ENCODE measurements at regions not wholly inside any gene's neighbourhood (a gene's known extent, or its start where the extent isn't known, plus 50 kb on each side); places are given as distances from the start of the nearest gene placed in this dataset.

- H3K9me3 Mint-ChIP-seq = peaks cover 0 to 9% (median 2%) of the 10 kb centered on the region in 5 donors
- peak overlapping the region in 1 of 8 donors; percentile 34 for H3K27ac Mint-ChIP-seq
- H3K4me1 Mint-ChIP-seq = no peaks in the 10 kb centered on the region
- Histone ChIP-seq H3K4me1 (ENCODE audit: insufficient read depth, low read length) (no peaks in the 10 kb centered on the region), H3K27me3 (ENCODE audit: insufficient read depth, low read length, poor library complexity, severe bottlenecking) (no peaks in the 10 kb centered on the region), H3K9me3 (ENCODE audit: low read length) (no peaks in the 10 kb centered on the region), H3K36me3 (ENCODE audit: insufficient read depth, low read length) (no peaks in the 10 kb centered on the region), H3K27ac (ENCODE audit: low read depth, low read length) (no peak overlapping the region), H3K4me3 (ENCODE audit: low read length) (no peak overlapping the region)
- H3K27me3 Mint-ChIP-seq = peaks cover 11 to 16% of the 10 kb centered on the region in 2 donors
- DNase-seq = no peak
- POLR2A ChIA-PET = no interaction called here
- CTCF ChIA-PET = no interaction called here
- no peaks in the 10 kb centered on the region for H3K36me3 Mint-ChIP-seq
- H3K4me3 Mint-ChIP-seq = no peak overlapping the region
Observed at GRCh38 chr19:28985201-28985600, 227.8 kb downstream of the UQCRFS1 start.

- no peaks in the 10 kb centered on the region for H3K36me3 ChIP-seq (ENCODE audit: insufficient read depth, low read length)
- H3K27ac ChIP-seq (ENCODE audit: low read depth, low read length) = no peak overlapping the region
- no peaks in the 10 kb centered on the region for H3K36me3 Mint-ChIP-seq
- no peak overlapping the region for H3K4me3 Mint-ChIP-seq
- no peaks in the 10 kb centered on the region for H3K4me1 Mint-ChIP-seq
- H3K27me3 ChIP-seq (ENCODE audit: insufficient read depth, low read length, poor library complexity, severe bottlenecking) = no peaks in the 10 kb centered on the region
- CTCF ChIA-PET = interaction anchor here (0.6 kb wide), 1 partner anchor 31 kb away, joined by 3 read pairs; no protein-coding TSS in a partner anchor
- H3K27me3 Mint-ChIP-seq = peaks cover 11 to 16% of the 10 kb centered on the region in 2 donors
- peaks cover 0 to 9% (median 2%) of the 10 kb centered on the region in 5 donors for H3K9me3 Mint-ChIP-seq
- H3K4me1 ChIP-seq (ENCODE audit: insufficient read depth, low read length) = no peaks in the 10 kb centered on the region
- no peak overlapping the region for H3K27ac Mint-ChIP-seq
- no peak overlapping the region for H3K4me3 ChIP-seq (ENCODE audit: low read length)
- no peaks in the 10 kb centered on the region for H3K9me3 ChIP-seq (ENCODE audit: low read length)
- POLR2A ChIA-PET = no interaction called here
- no peak for DNase-seq
Observed at GRCh38 chr19:28984315-28984714, 228.6 kb downstream of the UQCRFS1 start.

GRCh38 chr19:28983430-28983829 is 229.5 kb downstream of the UQCRFS1 start:
- Histone ChIP-seq H3K4me3 (ENCODE audit: low read length) (no peak overlapping the region), H3K27ac (ENCODE audit: low read depth, low read length) (no peak overlapping the region), H3K27me3 (ENCODE audit: insufficient read depth, low read length, poor library complexity, severe bottlenecking) (no peaks in the 10 kb centered on the region), H3K36me3 (ENCODE audit: insufficient read depth, low read length) (no peaks in the 10 kb centered on the region), H3K9me3 (ENCODE audit: low read length) (no peaks in the 10 kb centered on the region), H3K4me1 (ENCODE audit: insufficient read depth, low read length) (no peaks in the 10 kb centered on the region)
- no peaks in the 10 kb centered on the region for H3K4me1 Mint-ChIP-seq
- H3K9me3 Mint-ChIP-seq = peaks cover 0 to 9% (median 2%) of the 10 kb centered on the region in 5 donors
- CTCF ChIA-PET = no interaction called here
- H3K36me3 Mint-ChIP-seq = no peaks in the 10 kb centered on the region
- H3K27me3 Mint-ChIP-seq = peaks cover 8 to 16% of the 10 kb centered on the region in 2 donors
- no peak overlapping the region for H3K4me3 Mint-ChIP-seq
- DNase-seq = no peak
- POLR2A ChIA-PET = no interaction called here
- H3K27ac Mint-ChIP-seq = no peak overlapping the region

- no peak overlapping the region for H3K4me3 ChIP-seq (ENCODE audit: low read length)
- Mint-ChIP-seq H3K27me3 (peaks cover 6 to 16% of the 10 kb centered on the region in 2 donors), H3K27ac (no peak overlapping the region), H3K9me3 (peaks cover 0 to 9% (median 2%) of the 10 kb centered on the region in 5 donors), H3K4me1 (no peaks in the 10 kb centered on the region), H3K4me3 (no peak overlapping the region), H3K36me3 (no peaks in the 10 kb centered on the region)
- H3K4me1 ChIP-seq (ENCODE audit: insufficient read depth, low read length) = no peaks in the 10 kb centered on the region
- H3K9me3 ChIP-seq (ENCODE audit: low read length) = no peaks in the 10 kb centered on the region
- no peaks in the 10 kb centered on the region for H3K36me3 ChIP-seq (ENCODE audit: insufficient read depth, low read length)
- H3K27me3 ChIP-seq (ENCODE audit: insufficient read depth, low read length, poor library complexity, severe bottlenecking) = no peaks in the 10 kb centered on the region
- ChIA-PET CTCF (no interaction called here), POLR2A (no interaction called here)
- H3K27ac ChIP-seq (ENCODE audit: low read depth, low read length) = no peak overlapping the region
- DNase-seq = no peak
Observed at GRCh38 chr19:28981994-28982393, 231.0 kb downstream of the UQCRFS1 start.

- Histone ChIP-seq H3K27ac (ENCODE audit: low read depth, low read length) (no peak overlapping the region), H3K36me3 (ENCODE audit: insufficient read depth, low read length) (no peaks in the 10 kb centered on the region), H3K27me3 (ENCODE audit: insufficient read depth, low read length, poor library complexity, severe bottlenecking) (no peaks in the 10 kb centered on the region), H3K9me3 (ENCODE audit: low read length) (no peaks in the 10 kb centered on the region), H3K4me3 (ENCODE audit: low read length) (no peak overlapping the region), H3K4me1 (ENCODE audit: insufficient read depth, low read length) (no peaks in the 10 kb centered on the region)
- Mint-ChIP-seq H3K27me3 (peaks cover 6 to 16% of the 10 kb centered on the region in 2 donors), H3K27ac (no peak overlapping the region), H3K4me1 (no peaks in the 10 kb centered on the region), H3K36me3 (no peaks in the 10 kb centered on the region), H3K9me3 (peaks cover 0 to 4% (median 2%) of the 10 kb centered on the region in 5 donors), H3K4me3 (no peak overlapping the region)
- DNase-seq = no peak
- CTCF ChIA-PET = no interaction called here
- POLR2A ChIA-PET = no interaction called here
Observed at GRCh38 chr19:28981518-28981917, 231.4 kb downstream of the UQCRFS1 start.

GRCh38 chr19:28980236-28980868 is 232.6 kb downstream of the UQCRFS1 start:
- Mint-ChIP-seq H3K27ac (no peak overlapping the region), H3K36me3 (no peaks in the 10 kb centered on the region), H3K4me1 (no peaks in the 10 kb centered on the region), H3K4me3 (no peak overlapping the region), H3K27me3 (peaks cover 9 to 16% of the 10 kb centered on the region in 2 donors), H3K9me3 (peaks cover 0 to 2% (median 2%) of the 10 kb centered on the region in 5 donors)
- Histone ChIP-seq H3K36me3 (ENCODE audit: insufficient read depth, low read length) (no peaks in the 10 kb centered on the region), H3K4me1 (ENCODE audit: insufficient read depth, low read length) (no peaks in the 10 kb centered on the region), H3K27ac (ENCODE audit: low read depth, low read length) (no peak overlapping the region), H3K4me3 (ENCODE audit: low read length) (no peak overlapping the region), H3K27me3 (ENCODE audit: insufficient read depth, low read length, poor library complexity, severe bottlenecking) (no peaks in the 10 kb centered on the region), H3K9me3 (ENCODE audit: low read length) (no peaks in the 10 kb centered on the region)
- ChIA-PET CTCF (no interaction called here), POLR2A (no interaction called here)
- no peak for DNase-seq

GRCh38 chr19:28977826-28978225 is 235.1 kb downstream of the UQCRFS1 start:
- H3K9me3 ChIP-seq (ENCODE audit: low read length) = no peaks in the 10 kb centered on the region
- peaks cover 7 to 12% of the 10 kb centered on the region in 2 donors for H3K27me3 Mint-ChIP-seq
- CTCF ChIA-PET = no interaction called here
- no peak overlapping the region for H3K27ac Mint-ChIP-seq
- H3K9me3 Mint-ChIP-seq = peaks cover 0 to 2% (median 2%) of the 10 kb centered on the region in 5 donors
- H3K4me1 Mint-ChIP-seq = no peaks in the 10 kb centered on the region
- no peaks in the 10 kb centered on the region for H3K36me3 ChIP-seq (ENCODE audit: insufficient read depth, low read length)
- no peaks in the 10 kb centered on the region for H3K4me1 ChIP-seq (ENCODE audit: insufficient read depth, low read length)
- DNase-seq = no peak
- no peak overlapping the region for H3K4me3 ChIP-seq (ENCODE audit: low read length)
- H3K36me3 Mint-ChIP-seq = no peaks in the 10 kb centered on the region
- H3K27me3 ChIP-seq (ENCODE audit: insufficient read depth, low read length, poor library complexity, severe bottlenecking) = no peaks in the 10 kb centered on the region
- H3K4me3 Mint-ChIP-seq = no peak overlapping the region
- POLR2A ChIA-PET = no interaction called here
- no peak overlapping the region for H3K27ac ChIP-seq (ENCODE audit: low read depth, low read length)

- peaks cover 0 to 2% (median 0%) of the 10 kb centered on the region in 5 donors for H3K9me3 Mint-ChIP-seq
- no peaks in the 10 kb centered on the region for H3K4me1 ChIP-seq (ENCODE audit: insufficient read depth, low read length)
- no peak overlapping the region for H3K4me3 Mint-ChIP-seq
- H3K27ac ChIP-seq (ENCODE audit: low read depth, low read length) = no peak overlapping the region
- H3K27me3 ChIP-seq (ENCODE audit: insufficient read depth, low read length, poor library complexity, severe bottlenecking) = no peaks in the 10 kb centered on the region
- no peak for DNase-seq
- no peak overlapping the region for H3K27ac Mint-ChIP-seq
- no peaks in the 10 kb centered on the region for H3K4me1 Mint-ChIP-seq
- H3K36me3 ChIP-seq (ENCODE audit: insufficient read depth, low read length) = no peaks in the 10 kb centered on the region
- ChIA-PET POLR2A (no interaction called here), CTCF (no interaction called here)
- H3K4me3 ChIP-seq (ENCODE audit: low read length) = no peak overlapping the region
- no peaks in the 10 kb centered on the region for H3K9me3 ChIP-seq (ENCODE audit: low read length)
- H3K36me3 Mint-ChIP-seq = no peaks in the 10 kb centered on the region
- H3K27me3 Mint-ChIP-seq = peaks cover 12 to 15% of the 10 kb centered on the region in 2 donors
Observed at GRCh38 chr19:28972058-28972852, 240.7 kb downstream of the UQCRFS1 start.

All from CD8-positive, alpha-beta memory T cell (primary cell).